GM12878 (cell line): ENCODE measurements at regions not wholly inside any gene's neighbourhood (a gene's known extent, or its start where the extent isn't known, plus 50 kb on each side); places are given as distances from the start of the nearest gene placed in this dataset.

Source experiments
- CHD2 ChIP-seq: IDR thresholded peaks from 2 replicates; pipeline ENCODE4 v1.6.1; 2011; ENCODE audit warnings: low read depth, low read length, improper control_type of control experiment, borderline replicate concordance
- EGR1 ChIP-seq, 2 experiments: IDR thresholded peaks; 1 replicate in 1 of 2; 2 replicates in 1 of 2; pipeline ENCODE4 v1.6.1; 2011 to 2012; ENCODE audit warnings: low read depth in 2 of 2, low read length in 2 of 2, borderline replicate concordance in 1 of 2, mild to moderate bottlenecking in 1 of 2, moderate library complexity in 1 of 2
- EP300 ChIP-seq, 2 experiments: fragments of 150-350 bp in 1 of 2; IDR thresholded peaks; 2 replicates each; pipeline ENCODE4 v1.6.1; 2011 to 2012; ENCODE audit warnings: low read depth in 2 of 2, low read length in 2 of 2, borderline replicate concordance in 1 of 2, improper control_type of control experiment in 1 of 2, inconsistent platforms in 1 of 2; ENCODE audit not compliant: control insufficient read depth in 1 of 2
- GABPA ChIP-seq: IDR thresholded peaks from 2 replicates; pipeline ENCODE4 v1.6.1; 2014; ENCODE audit warnings: antibody characterized with exemption, low read depth, mild to moderate bottlenecking, inconsistent platforms
- NRF1 ChIP-seq: conservative IDR thresholded peaks from 2 replicates; pipeline ENCODE4 v1.6.1; 2011; ENCODE audit warnings: mild to moderate bottlenecking, low read depth, low read length, improper control_type of control experiment
- POLR2AphosphoS5 ChIP-seq: IDR thresholded peaks from 2 replicates; pipeline ENCODE4 v1.6.1; 2011; ENCODE audit warnings: mild to moderate bottlenecking, low read length, inconsistent platforms
- TF ChIP-seq, protein P1 (sequence below), 3 experiments: IDR thresholded peaks in 2 of 3; conservative IDR thresholded peaks in 1 of 3; 2 replicates each; pipeline ENCODE4 v1.5.1; 2011; ENCODE audit warnings: low read depth in 3 of 3, low read length in 3 of 3, mild to moderate bottlenecking in 3 of 3, control low read depth in 2 of 3, moderate library complexity in 2 of 3, inconsistent platforms in 1 of 3, mixed read lengths in 1 of 3; ENCODE audit not compliant: control insufficient read depth in 2 of 3, insufficient read depth in 1 of 3; ENCODE audit errors: extremely low read depth in 1 of 3
- TF ChIP-seq, protein P2 (sequence below): IDR thresholded peaks from 2 replicates; pipeline ENCODE4 v1.6.1; 2011; ENCODE audit warnings: borderline replicate concordance, low read depth, mild to moderate bottlenecking, moderate library complexity, mixed read lengths, low read length; ENCODE audit not compliant: insufficient read depth; ENCODE audit errors: extremely low read length
- TF ChIP-seq, protein P3 (sequence below): fragments of 450-650 bp; IDR thresholded peaks from 2 replicates; pipeline ENCODE4 v1.6.1; 2016; ENCODE audit warnings: mild to moderate bottlenecking
- TF ChIP-seq, protein P4 (sequence below): IDR thresholded peaks from 2 replicates; pipeline ENCODE4 v1.6.1; 2012; ENCODE audit warnings: mild to moderate bottlenecking, low read depth, low read length
- TF ChIP-seq, protein P5 (sequence below): IDR thresholded peaks from 2 replicates; pipeline ENCODE4 v1.6.1; 2012; ENCODE audit warnings: low read depth, low read length, improper control_type of control experiment

DNA sequence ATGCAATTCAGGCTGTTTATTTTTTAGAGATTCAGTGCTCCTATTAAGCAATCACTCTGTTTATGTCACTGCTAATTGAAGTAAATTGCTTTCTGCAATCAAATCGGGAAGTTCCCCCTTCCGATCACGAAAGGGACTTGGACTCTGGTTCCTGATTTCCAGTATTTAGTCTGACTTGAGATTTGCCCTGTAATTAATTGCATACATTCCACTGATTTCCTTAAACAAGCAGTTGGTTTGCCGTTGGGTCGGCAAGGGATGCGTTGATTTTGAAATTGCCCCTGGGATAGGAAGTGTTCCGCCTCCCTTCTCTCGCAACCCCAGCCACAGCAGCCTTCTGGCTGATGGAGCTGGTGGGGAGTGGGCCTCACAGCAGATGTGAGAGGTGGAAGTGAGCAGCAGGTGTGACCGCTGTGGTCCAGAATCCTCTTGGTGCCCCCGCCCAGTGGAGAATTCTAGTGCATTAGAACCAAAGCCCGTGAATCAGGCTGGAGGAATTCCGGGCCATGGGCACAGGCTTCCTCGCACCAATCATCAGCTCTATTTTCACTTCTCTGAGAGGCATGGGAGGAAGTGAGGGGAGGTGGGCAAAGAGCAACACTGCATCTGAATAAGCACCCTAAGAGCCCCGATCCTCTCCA is 102.5 kb downstream of the SPRY4 start:
- TF ChIP-seq, protein P1, sequence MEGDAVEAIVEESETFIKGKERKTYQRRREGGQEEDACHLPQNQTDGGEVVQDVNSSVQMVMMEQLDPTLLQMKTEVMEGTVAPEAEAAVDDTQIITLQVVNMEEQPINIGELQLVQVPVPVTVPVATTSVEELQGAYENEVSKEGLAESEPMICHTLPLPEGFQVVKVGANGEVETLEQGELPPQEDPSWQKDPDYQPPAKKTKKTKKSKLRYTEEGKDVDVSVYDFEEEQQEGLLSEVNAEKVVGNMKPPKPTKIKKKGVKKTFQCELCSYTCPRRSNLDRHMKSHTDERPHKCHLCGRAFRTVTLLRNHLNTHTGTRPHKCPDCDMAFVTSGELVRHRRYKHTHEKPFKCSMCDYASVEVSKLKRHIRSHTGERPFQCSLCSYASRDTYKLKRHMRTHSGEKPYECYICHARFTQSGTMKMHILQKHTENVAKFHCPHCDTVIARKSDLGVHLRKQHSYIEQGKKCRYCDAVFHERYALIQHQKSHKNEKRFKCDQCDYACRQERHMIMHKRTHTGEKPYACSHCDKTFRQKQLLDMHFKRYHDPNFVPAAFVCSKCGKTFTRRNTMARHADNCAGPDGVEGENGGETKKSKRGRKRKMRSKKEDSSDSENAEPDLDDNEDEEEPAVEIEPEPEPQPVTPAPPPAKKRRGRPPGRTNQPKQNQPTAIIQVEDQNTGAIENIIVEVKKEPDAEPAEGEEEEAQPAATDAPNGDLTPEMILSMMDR (IDR thresholded peaks at IDR 0.05 in 2 of 3, conservative IDR thresholded peaks at IDR 0.05 in 1 of 3; ENCODE audit: control insufficient read depth in 2 of 3, extremely low read depth in 1 of 3, insufficient read depth in 1 of 3, low read depth in 3 of 3, low read length in 3 of 3) = no peak
- TF ChIP-seq EGR1 (IDR thresholded peaks at IDR 0.05; ENCODE audit: borderline replicate concordance in 1 of 2, low read depth in 2 of 2, low read length in 2 of 2) = no peak
- TF ChIP-seq EP300 (IDR thresholded peaks at IDR 0.05; ENCODE audit: borderline replicate concordance in 1 of 2, control insufficient read depth in 1 of 2, low read depth in 2 of 2, low read length in 2 of 2) = no peak
- TF ChIP-seq POLR2AphosphoS5 = no peak
- TF ChIP-seq, protein P2, sequence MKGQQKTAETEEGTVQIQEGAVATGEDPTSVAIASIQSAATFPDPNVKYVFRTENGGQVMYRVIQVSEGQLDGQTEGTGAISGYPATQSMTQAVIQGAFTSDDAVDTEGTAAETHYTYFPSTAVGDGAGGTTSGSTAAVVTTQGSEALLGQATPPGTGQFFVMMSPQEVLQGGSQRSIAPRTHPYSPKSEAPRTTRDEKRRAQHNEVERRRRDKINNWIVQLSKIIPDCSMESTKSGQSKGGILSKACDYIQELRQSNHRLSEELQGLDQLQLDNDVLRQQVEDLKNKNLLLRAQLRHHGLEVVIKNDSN = no peak
- TF ChIP-seq NRF1 = no peak
- TF ChIP-seq CHD2 = no peak
- no peak for TF ChIP-seq GABPA
- TF ChIP-seq, protein P3, sequence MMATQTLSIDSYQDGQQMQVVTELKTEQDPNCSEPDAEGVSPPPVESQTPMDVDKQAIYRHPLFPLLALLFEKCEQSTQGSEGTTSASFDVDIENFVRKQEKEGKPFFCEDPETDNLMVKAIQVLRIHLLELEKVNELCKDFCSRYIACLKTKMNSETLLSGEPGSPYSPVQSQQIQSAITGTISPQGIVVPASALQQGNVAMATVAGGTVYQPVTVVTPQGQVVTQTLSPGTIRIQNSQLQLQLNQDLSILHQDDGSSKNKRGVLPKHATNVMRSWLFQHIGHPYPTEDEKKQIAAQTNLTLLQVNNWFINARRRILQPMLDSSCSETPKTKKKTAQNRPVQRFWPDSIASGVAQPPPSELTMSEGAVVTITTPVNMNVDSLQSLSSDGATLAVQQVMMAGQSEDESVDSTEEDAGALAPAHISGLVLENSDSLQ = no peak
- TF ChIP-seq, protein P4, sequence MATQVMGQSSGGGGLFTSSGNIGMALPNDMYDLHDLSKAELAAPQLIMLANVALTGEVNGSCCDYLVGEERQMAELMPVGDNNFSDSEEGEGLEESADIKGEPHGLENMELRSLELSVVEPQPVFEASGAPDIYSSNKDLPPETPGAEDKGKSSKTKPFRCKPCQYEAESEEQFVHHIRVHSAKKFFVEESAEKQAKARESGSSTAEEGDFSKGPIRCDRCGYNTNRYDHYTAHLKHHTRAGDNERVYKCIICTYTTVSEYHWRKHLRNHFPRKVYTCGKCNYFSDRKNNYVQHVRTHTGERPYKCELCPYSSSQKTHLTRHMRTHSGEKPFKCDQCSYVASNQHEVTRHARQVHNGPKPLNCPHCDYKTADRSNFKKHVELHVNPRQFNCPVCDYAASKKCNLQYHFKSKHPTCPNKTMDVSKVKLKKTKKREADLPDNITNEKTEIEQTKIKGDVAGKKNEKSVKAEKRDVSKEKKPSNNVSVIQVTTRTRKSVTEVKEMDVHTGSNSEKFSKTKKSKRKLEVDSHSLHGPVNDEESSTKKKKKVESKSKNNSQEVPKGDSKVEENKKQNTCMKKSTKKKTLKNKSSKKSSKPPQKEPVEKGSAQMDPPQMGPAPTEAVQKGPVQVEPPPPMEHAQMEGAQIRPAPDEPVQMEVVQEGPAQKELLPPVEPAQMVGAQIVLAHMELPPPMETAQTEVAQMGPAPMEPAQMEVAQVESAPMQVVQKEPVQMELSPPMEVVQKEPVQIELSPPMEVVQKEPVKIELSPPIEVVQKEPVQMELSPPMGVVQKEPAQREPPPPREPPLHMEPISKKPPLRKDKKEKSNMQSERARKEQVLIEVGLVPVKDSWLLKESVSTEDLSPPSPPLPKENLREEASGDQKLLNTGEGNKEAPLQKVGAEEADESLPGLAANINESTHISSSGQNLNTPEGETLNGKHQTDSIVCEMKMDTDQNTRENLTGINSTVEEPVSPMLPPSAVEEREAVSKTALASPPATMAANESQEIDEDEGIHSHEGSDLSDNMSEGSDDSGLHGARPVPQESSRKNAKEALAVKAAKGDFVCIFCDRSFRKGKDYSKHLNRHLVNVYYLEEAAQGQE = no peak
- TF ChIP-seq, protein P5, sequence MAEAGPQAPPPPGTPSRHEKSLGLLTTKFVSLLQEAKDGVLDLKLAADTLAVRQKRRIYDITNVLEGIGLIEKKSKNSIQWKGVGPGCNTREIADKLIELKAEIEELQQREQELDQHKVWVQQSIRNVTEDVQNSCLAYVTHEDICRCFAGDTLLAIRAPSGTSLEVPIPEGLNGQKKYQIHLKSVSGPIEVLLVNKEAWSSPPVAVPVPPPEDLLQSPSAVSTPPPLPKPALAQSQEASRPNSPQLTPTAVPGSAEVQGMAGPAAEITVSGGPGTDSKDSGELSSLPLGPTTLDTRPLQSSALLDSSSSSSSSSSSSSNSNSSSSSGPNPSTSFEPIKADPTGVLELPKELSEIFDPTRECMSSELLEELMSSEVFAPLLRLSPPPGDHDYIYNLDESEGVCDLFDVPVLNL = no peak
